Mammary epithelial cell (primary cell): ENCODE measurements at regions not wholly inside any gene's neighbourhood (a gene's known extent, or its start where the extent isn't known, plus 50 kb on each side); places are given as distances from the start of the nearest gene placed in this dataset.

ENCODE experiments used
- EZH2 ChIP-seq: IDR thresholded peaks from 2 replicates; pipeline ENCODE4 v1.6.1; 2012; ENCODE audit warnings: low read length, inconsistent platforms, borderline replicate concordance
- TF ChIP-seq, protein P1 (sequence below), 2 donors: IDR thresholded peaks in 1 of 2; conservative IDR thresholded peaks in 1 of 2; 2 replicates each; pipeline ENCODE4 v1.5.1; 2011 to 2012; ENCODE audit warnings: inconsistent platforms in 2 of 2, low read length in 2 of 2, mild to moderate bottlenecking in 2 of 2, control low read depth in 1 of 2, low read depth in 1 of 2; ENCODE audit not compliant: insufficient read depth in 1 of 2; ENCODE audit errors: extremely low read depth in 1 of 2

DNA sequence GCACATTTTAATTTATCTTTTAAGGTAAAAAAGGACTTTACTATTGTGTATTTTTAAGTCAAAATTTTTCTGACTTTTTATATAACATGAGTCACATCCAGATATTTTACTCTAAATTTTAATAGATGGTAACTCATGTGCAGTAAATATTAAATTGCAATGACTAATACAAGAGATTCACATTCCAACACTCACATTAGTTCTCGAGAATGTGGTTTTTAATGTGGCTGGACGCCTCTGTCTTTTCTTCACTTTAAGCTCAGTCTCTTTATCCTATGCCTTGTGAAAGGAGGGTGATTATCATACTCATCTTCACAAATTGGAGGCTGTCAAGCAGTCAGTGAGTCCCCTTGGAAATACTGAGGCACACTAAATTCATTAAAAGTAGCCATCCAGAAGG lies 315.6 kb downstream of the HS3ST3B1 start:
- TF ChIP-seq EZH2 = no peak
- TF ChIP-seq, protein P1, sequence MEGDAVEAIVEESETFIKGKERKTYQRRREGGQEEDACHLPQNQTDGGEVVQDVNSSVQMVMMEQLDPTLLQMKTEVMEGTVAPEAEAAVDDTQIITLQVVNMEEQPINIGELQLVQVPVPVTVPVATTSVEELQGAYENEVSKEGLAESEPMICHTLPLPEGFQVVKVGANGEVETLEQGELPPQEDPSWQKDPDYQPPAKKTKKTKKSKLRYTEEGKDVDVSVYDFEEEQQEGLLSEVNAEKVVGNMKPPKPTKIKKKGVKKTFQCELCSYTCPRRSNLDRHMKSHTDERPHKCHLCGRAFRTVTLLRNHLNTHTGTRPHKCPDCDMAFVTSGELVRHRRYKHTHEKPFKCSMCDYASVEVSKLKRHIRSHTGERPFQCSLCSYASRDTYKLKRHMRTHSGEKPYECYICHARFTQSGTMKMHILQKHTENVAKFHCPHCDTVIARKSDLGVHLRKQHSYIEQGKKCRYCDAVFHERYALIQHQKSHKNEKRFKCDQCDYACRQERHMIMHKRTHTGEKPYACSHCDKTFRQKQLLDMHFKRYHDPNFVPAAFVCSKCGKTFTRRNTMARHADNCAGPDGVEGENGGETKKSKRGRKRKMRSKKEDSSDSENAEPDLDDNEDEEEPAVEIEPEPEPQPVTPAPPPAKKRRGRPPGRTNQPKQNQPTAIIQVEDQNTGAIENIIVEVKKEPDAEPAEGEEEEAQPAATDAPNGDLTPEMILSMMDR (conservative IDR thresholded peaks at IDR 0.05 in 1 of 2, IDR thresholded peaks at IDR 0.05 in 1 of 2; ENCODE audit: extremely low read depth in 1 of 2, insufficient read depth in 1 of 2, low read depth in 1 of 2, low read length in 2 of 2) = no peak
